HepG2 (cell line): ENCODE measurements at regions not wholly inside any gene's neighbourhood (a gene's known extent, or its start where the extent isn't known, plus 50 kb on each side); places are given as distances from the start of the nearest gene placed in this dataset.

Experiments used
- ATAC-seq: fragments of 200-7000 bp; cut with Tn5 transposase; 3 replicates; pipeline ENCODE4 v1.9.1; 2020; ENCODE audit warnings: mild to moderate bottlenecking, moderate library complexity
- BruUV-seq: library from RNA; stranded (reverse); fragments of 400-500 nt; replicated peaks from 2 replicates; lab custom pipeline; 2021; lab: Mats Ljungman, UMichigan
- CTCF ChIA-PET: fragments of 300-600 bp; formaldehyde crosslinking; extraction: SDS; loops from one replicate; lab custom pipeline; 2021; ENCODE audit warnings: low total read pairs, inconsistent platforms, low intra/inter-chr PET ratio; lab: Yijun Ruan, JAX
- POLR2A ChIA-PET: fragments of 350-600 bp; sonication (Branson Sonifier 250); formaldehyde crosslinking; loops from one replicate; lab custom pipeline; 2020; ENCODE audit warnings: antibody characterized with exemption, inconsistent platforms; lab: Yijun Ruan, JAX
- DNase-seq: peaks from one replicate; pipeline ENCODE4 v3.0.0-alpha.2; 2015; ENCODE audit warnings: low spot score
- FAIRE-seq: peaks from 3 replicates; lab custom pipeline; 2011; peaks lifted over from hg19 to GRCh38; lab: Jason Lieb, UNC
- H2AFZ ChIP-seq: one replicate; pipeline ENCODE4 v1.6.1; 2011; ENCODE audit warnings: low read length, inconsistent platforms
- H3K27ac ChIP-seq: fragments of 300-600 bp; 3 replicates; pipeline ENCODE4 v1.8.0; 2011; ENCODE audit warnings: mixed run types, mild to moderate bottlenecking, mixed read lengths, low read length, inconsistent platforms; ENCODE audit not compliant: insufficient read depth; ENCODE audit errors: extremely low read length
- H3K27me3 ChIP-seq, 2 experiments: fragments of 200-600 bp in 1 of 2; 2 replicates in 1 of 2; 3 replicates in 1 of 2; pipeline versions ENCODE4 v1.6.0 to v1.8.0; 2011; ENCODE audit warnings: low read length in 2 of 2, mild to moderate bottlenecking in 2 of 2, moderate library complexity in 2 of 2, inconsistent platforms in 1 of 2; ENCODE audit not compliant: insufficient read depth in 2 of 2, control insufficient read depth in 1 of 2
- H3K36me3 ChIP-seq, 2 experiments: fragments of 200-600 bp in 1 of 2; replicated peaks in 1 of 2; 2 replicates in 1 of 2; 3 replicates in 1 of 2; pipeline versions ENCODE4 v1.5.1 to v1.8.0; 2011; ENCODE audit warnings: low read length in 2 of 2, inconsistent platforms in 1 of 2; ENCODE audit not compliant: insufficient read depth in 2 of 2, control insufficient read depth in 1 of 2
- H3K4me1 ChIP-seq: 2 replicates; pipeline ENCODE4 v1.5.1; 2012; ENCODE audit warnings: low read length, inconsistent platforms; ENCODE audit not compliant: insufficient read depth
- H3K4me2 ChIP-seq: 2 replicates; pipeline ENCODE4 v1.6.0; 2011; ENCODE audit warnings: low read depth, low read length, inconsistent platforms
- H3K4me3 ChIP-seq, 3 experiments: fragments of 200-600 bp in 1 of 3; sonication (generic), shearing (Covaris generic) in 1 of 3; replicated peaks in 1 of 3; 2 replicates each; pipeline ENCODE4 v1.5.1; 2011 to 2016; ENCODE audit warnings: low read length in 3 of 3, inconsistent platforms in 2 of 3, low read depth in 2 of 3, mild to moderate bottlenecking in 2 of 3, control low read depth in 1 of 3, mixed read lengths in 1 of 3; ENCODE audit not compliant: insufficient read depth in 1 of 3
- H3K79me2 ChIP-seq: one replicate; pipeline ENCODE4 v1.6.1; 2011; ENCODE audit warnings: low read length, inconsistent platforms; ENCODE audit not compliant: insufficient read depth
- H3K9ac ChIP-seq: 2 replicates; pipeline ENCODE4 v1.6.0; 2011; ENCODE audit warnings: mild to moderate bottlenecking, low read depth, low read length, inconsistent platforms; ENCODE audit not compliant: insufficient read depth
- H3K9me3 ChIP-seq: 2 replicates; pipeline ENCODE4 v1.5.1; 2012; ENCODE audit warnings: mild to moderate bottlenecking, low read length
- H4K20me1 ChIP-seq: 2 replicates; pipeline ENCODE4 v1.6.0; 2011; ENCODE audit warnings: inconsistent platforms, mild to moderate bottlenecking, low read length, moderate library complexity; ENCODE audit not compliant: insufficient read depth
- GRHL1 ChIP-seq: sonication (generic); formaldehyde crosslinking; conservative IDR thresholded peaks from 2 replicates; pipeline ENCODE4 v1.8.0; 2022; ENCODE audit warnings: missing genetic modification reagents
- MTF2 ChIP-seq: sonication (generic); formaldehyde crosslinking; IDR thresholded peaks from 2 replicates; pipeline ENCODE4 v1.5.0; 2020; ENCODE audit warnings: missing genetic modification reagents, borderline replicate concordance
- POLR2A ChIP-seq, 2 experiments: IDR thresholded peaks; 2 replicates each; pipeline ENCODE4 v1.6.1; 2011; ENCODE audit warnings: low read depth in 2 of 2, low read length in 2 of 2, mild to moderate bottlenecking in 1 of 2, moderate library complexity in 1 of 2; ENCODE audit not compliant: insufficient read depth in 1 of 2
- PTBP1 ChIP-seq: fragments of 200-400 bp; formaldehyde crosslinking; IDR thresholded peaks from 2 replicates; pipeline ENCODE4 v1.6.1; 2018; ENCODE audit warnings: low read length, low read depth; ENCODE audit not compliant: poor library complexity, severe bottlenecking
- ZBTB26 ChIP-seq: IDR thresholded peaks from 2 replicates; pipeline ENCODE4 v1.6.1; 2016; ENCODE audit warnings: missing compliant biosample characterization, missing genetic modification reagents, borderline replicate concordance
- ZNF362 ChIP-seq: sonication (generic); formaldehyde crosslinking; IDR thresholded peaks from 2 replicates; pipeline ENCODE4 v1.4.0; 2020; ENCODE audit warnings: missing genetic modification reagents, mild to moderate bottlenecking, borderline replicate concordance
- WGBS: methylation state at CpG from one replicate; pipeline ENCODE4 v1.1.6; 2017; ENCODE audit warnings: low lambda C conversion rate; 5-methylcytosine and 5-hydroxymethylcytosine counted together
- in situ Hi-C: cut with HindIII; loops from 2 replicates; pipeline ENCODE4 v1.10.0; 2017; ENCODE audit warnings: low pct_unique_long_range_greater_than_20kb; ENCODE audit not compliant: extremely low pct_ligation_motif_present
- intact Hi-C: fragments of 100-400 bp; cut with micrococcal nuclease; formaldehyde crosslinking; loops from one replicate; pipeline ENCODE4 v1.10.0; 2022; ENCODE audit not compliant: unreplicated experiment

- Histone ChIP-seq H3K36me3 (no peaks in the 10 kb centered on the region), H3K27ac (no peak overlapping the region), H3K79me2 (no peaks in the 10 kb centered on the region), H3K4me1 (no peaks in the 10 kb centered on the region), H2AFZ (no peak overlapping the region), H4K20me1 (no peaks in the 10 kb centered on the region), H3K9me3 (peaks cover 51% of the 10 kb centered on the region), H3K4me2 (no peak overlapping the region), H3K9ac (no peak overlapping the region), H3K27me3 (no peaks in the 10 kb centered on the region), H3K4me3 (no peak overlapping the region)
- ATAC-seq, result no peak
- no peak for DNase-seq
- ChIA-PET CTCF (no interaction called here), POLR2A (no interaction called here)
- no TSS peak for BruUV-seq
- intact Hi-C loops, result no loop called here
- WGBS, result 0% methylated on average over 1 of the region's 2 CpGs
- in situ Hi-C loops, result no loop called here
- no peak for FAIRE-seq
- TF ChIP-seq PTBP1, result no peak
- TF ChIP-seq MTF2, result no peak
- no peak for TF ChIP-seq POLR2A (IDR thresholded peaks at IDR 0.05; ENCODE audit: insufficient read depth in 1 of 2, low read depth in 2 of 2, low read length in 2 of 2)
- TF ChIP-seq GRHL1 (CRISPR knock-in tag), result no peak
- TF ChIP-seq ZBTB26 (CRISPR knock-in tag), result no peak
- no peak for TF ChIP-seq ZNF362 (CRISPR knock-in tag)
Measured at GRCh38 chr12:67486671-67487070, 161.9 kb upstream of the DYRK2 start.
